IPS DF 19.7 (cell line): ENCODE measurements at regions not wholly inside any gene's neighbourhood (a gene's known extent, or its start where the extent isn't known, plus 50 kb on each side); places are given as distances from the start of the nearest gene placed in this dataset.

Source experiments
- DNase-seq: peaks from one replicate; pipeline ENCODE4 v3.0.0-alpha.2; 2013; ENCODE audit warnings: low read depth, low spot score

GRCh38 chr20:10990625-10991382 is 317.0 kb upstream of the JAG1 start:
- no peak for DNase-seq

- no peak for DNase-seq
These were observed 318.9 kb upstream of the JAG1 start for GRCh38 chr20:10992731-10993130.

- DNase-seq = no peak
These were observed 321.3 kb upstream of the JAG1 start for GRCh38 chr20:10994991-10995700.

GRCh38 chr20:10998476-10998875 is 324.7 kb upstream of the JAG1 start:
- no peak for DNase-seq

- no peak for DNase-seq
These were observed 326.6 kb upstream of the JAG1 start for GRCh38 chr20:11000416-11000815.

- no peak for DNase-seq
These were observed 327.5 kb upstream of the JAG1 start for GRCh38 chr20:11001302-11001701.

- no peak for DNase-seq
These were observed 328.2 kb upstream of the JAG1 start for GRCh38 chr20:11001764-11002540.

- no peak for DNase-seq
These were observed 329.5 kb upstream of the JAG1 start for GRCh38 chr20:11003341-11003740.

- DNase-seq = no peak
These were observed 334.7 kb upstream of the JAG1 start for GRCh38 chr20:11008444-11009033.

GRCh38 chr20:11011653-11012052 is 337.9 kb upstream of the JAG1 start:
- no peak for DNase-seq

GRCh38 chr20:11012975-11013374 is 339.2 kb upstream of the JAG1 start:
- DNase-seq = no peak

- no peak for DNase-seq
These were observed 340.0 kb upstream of the JAG1 start for GRCh38 chr20:11013801-11014200.

- DNase-seq = no peak
These were observed 341.6 kb upstream of the JAG1 start for GRCh38 chr20:11015440-11015839.

GRCh38 chr20:11017446-11017845 is 343.6 kb upstream of the JAG1 start:
- DNase-seq = no peak

- no peak for DNase-seq
These were observed 344.9 kb upstream of the JAG1 start for GRCh38 chr20:11018668-11019170.

- DNase-seq = no peak
These were observed 346.9 kb upstream of the JAG1 start for GRCh38 chr20:11020712-11021111.

- DNase-seq = no peak
These were observed 353.4 kb upstream of the JAG1 start for GRCh38 chr20:11027224-11027623.

GRCh38 chr20:11030351-11030750 is 356.6 kb upstream of the JAG1 start:
- no peak for DNase-seq

GRCh38 chr20:11031300-11031699 is 357.5 kb upstream of the JAG1 start:
- no peak for DNase-seq

- DNase-seq = peak; percentile 9
These were observed 358.8 kb upstream of the JAG1 start for GRCh38 chr20:11032611-11033010.

- no peak for DNase-seq
These were observed 360.2 kb upstream of the JAG1 start for GRCh38 chr20:11034025-11034424.

- DNase-seq = no peak
These were observed 361.4 kb upstream of the JAG1 start for GRCh38 chr20:11035211-11035610.
